ENCODE measurements at regions not wholly inside any gene's neighbourhood (a gene's known extent, or its start where the extent isn't known, plus 50 kb on each side); places are given as distances from the start of the nearest gene placed in this dataset.

DNA sequence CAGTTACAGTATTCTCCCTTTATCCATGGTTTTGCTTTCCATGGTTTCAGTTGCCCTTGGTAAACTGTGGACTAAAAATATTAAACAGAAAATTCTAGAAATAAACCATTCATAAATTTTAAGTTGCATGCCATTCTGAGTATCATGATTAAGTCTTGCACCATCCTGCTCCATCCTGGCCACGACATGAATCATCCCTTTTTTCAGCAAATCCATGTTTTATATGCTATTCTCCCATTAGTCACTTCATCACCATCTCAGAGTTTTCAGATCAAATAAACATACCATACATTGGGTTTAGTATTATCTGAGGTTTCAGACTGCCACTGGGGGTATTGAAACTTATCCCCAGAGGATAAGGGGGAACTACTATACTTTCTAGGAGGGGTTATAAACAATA lies 234.4 kb upstream of the ATP10B start:
- H3K4me1 ChIP-seq (ENCODE audit: control insufficient read depth in 1 of 2, insufficient read depth in 2 of 2, low read depth in 1 of 2, low read length in 1 of 2), result no peaks in the 10 kb centered on the region
- POLR2A ChIA-PET, result no interaction called here
- H3K9ac ChIP-seq, result no peak overlapping the region
- no peaks in the 10 kb centered on the region for H3K27me3 ChIP-seq (ENCODE audit: insufficient read depth)
- TF ChIP-seq, protein P1, sequence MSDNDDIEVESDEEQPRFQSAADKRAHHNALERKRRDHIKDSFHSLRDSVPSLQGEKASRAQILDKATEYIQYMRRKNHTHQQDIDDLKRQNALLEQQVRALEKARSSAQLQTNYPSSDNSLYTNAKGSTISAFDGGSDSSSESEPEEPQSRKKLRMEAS (IDR thresholded peaks at IDR 0.05; ENCODE audit: low read depth), result no peak
- TF ChIP-seq, protein P2, sequence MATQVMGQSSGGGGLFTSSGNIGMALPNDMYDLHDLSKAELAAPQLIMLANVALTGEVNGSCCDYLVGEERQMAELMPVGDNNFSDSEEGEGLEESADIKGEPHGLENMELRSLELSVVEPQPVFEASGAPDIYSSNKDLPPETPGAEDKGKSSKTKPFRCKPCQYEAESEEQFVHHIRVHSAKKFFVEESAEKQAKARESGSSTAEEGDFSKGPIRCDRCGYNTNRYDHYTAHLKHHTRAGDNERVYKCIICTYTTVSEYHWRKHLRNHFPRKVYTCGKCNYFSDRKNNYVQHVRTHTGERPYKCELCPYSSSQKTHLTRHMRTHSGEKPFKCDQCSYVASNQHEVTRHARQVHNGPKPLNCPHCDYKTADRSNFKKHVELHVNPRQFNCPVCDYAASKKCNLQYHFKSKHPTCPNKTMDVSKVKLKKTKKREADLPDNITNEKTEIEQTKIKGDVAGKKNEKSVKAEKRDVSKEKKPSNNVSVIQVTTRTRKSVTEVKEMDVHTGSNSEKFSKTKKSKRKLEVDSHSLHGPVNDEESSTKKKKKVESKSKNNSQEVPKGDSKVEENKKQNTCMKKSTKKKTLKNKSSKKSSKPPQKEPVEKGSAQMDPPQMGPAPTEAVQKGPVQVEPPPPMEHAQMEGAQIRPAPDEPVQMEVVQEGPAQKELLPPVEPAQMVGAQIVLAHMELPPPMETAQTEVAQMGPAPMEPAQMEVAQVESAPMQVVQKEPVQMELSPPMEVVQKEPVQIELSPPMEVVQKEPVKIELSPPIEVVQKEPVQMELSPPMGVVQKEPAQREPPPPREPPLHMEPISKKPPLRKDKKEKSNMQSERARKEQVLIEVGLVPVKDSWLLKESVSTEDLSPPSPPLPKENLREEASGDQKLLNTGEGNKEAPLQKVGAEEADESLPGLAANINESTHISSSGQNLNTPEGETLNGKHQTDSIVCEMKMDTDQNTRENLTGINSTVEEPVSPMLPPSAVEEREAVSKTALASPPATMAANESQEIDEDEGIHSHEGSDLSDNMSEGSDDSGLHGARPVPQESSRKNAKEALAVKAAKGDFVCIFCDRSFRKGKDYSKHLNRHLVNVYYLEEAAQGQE (IDR thresholded peaks at IDR 0.05; ENCODE audit: low read depth, low read length), result no peak
- TF ChIP-seq, protein P3, sequence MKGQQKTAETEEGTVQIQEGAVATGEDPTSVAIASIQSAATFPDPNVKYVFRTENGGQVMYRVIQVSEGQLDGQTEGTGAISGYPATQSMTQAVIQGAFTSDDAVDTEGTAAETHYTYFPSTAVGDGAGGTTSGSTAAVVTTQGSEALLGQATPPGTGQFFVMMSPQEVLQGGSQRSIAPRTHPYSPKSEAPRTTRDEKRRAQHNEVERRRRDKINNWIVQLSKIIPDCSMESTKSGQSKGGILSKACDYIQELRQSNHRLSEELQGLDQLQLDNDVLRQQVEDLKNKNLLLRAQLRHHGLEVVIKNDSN (IDR thresholded peaks at IDR 0.05; ENCODE audit: borderline replicate concordance, low read depth), result no peak
- no peak for TF ChIP-seq RFX5 (IDR thresholded peaks at IDR 0.05; ENCODE audit: low read length)
- no peak for TF ChIP-seq MXI1 (IDR thresholded peaks at IDR 0.05; ENCODE audit: low read depth, low read length)
- no peak for TF ChIP-seq FOXJ3 (CRISPR knock-in tag; IDR thresholded peaks at IDR 0.05)
- TF ChIP-seq SIN3A (IDR thresholded peaks at IDR 0.05; ENCODE audit: borderline replicate concordance, low read depth, low read length), result no peak
- no peak for TF ChIP-seq ELF1 (IDR thresholded peaks at IDR 0.05)
- TF ChIP-seq JUND (IDR thresholded peaks at IDR 0.05), result no peak
- no peaks in the 10 kb centered on the region for H3F3A ChIP-seq (replicated peaks; ENCODE audit: insufficient read depth)
- no peak overlapping the region for H3K4me3 ChIP-seq (ENCODE audit: low read depth in 2 of 2, low read length in 1 of 2)
- 0% methylated on average over 1 of the region's 1 CpG for WGBS (ENCODE audit: low lambda C conversion rate)
- CTCF ChIA-PET, result no interaction called here
- H3K27ac ChIP-seq (ENCODE audit: low read depth in 2 of 2, low read length in 1 of 2), result no peak overlapping the region
- H3K79me2 ChIP-seq (ENCODE audit: insufficient read depth), result no peaks in the 10 kb centered on the region
- H3K36me3 ChIP-seq (replicated peaks in 1 of 2; ENCODE audit: control insufficient read depth in 1 of 2, insufficient read depth in 2 of 2, low read length in 1 of 2), result no peaks in the 10 kb centered on the region
- H3K9me3 ChIP-seq, result no peaks in the 10 kb centered on the region
- H3K9me2 ChIP-seq, result no peaks in the 10 kb centered on the region
- no peak overlapping the region for H2AFZ ChIP-seq (ENCODE audit: low read depth)
- H3K4me2 ChIP-seq, result no peak overlapping the region
- no peak for DNase-seq
- no peaks in the 10 kb centered on the region for H4K20me1 ChIP-seq (ENCODE audit: insufficient read depth)

DNA sequence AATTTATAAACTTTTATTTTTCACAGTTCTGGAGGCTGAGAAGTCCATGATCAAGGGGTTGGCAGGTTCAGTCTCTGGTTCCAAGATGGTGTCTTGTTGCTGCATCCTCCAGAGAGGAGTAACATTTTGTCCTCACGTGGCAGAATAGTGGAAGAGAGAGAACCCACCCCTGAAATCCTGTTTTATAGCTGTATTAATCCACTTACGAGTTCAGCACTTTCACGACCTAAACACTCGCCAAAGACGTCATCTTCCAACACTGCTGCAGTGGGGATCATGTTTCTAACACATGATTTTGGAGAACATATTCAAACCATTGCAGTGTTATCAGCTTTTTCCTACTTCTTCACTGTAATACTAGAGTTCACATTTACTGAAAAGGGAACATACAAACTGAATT lies 233.0 kb upstream of the ATP10B start:
- no peaks in the 10 kb centered on the region for H4K20me1 ChIP-seq (ENCODE audit: insufficient read depth)
- no peak overlapping the region for H3K27ac ChIP-seq (ENCODE audit: low read depth in 2 of 2, low read length in 1 of 2)
- no peaks in the 10 kb centered on the region for H3K9me2 ChIP-seq
- no peak overlapping the region for H2AFZ ChIP-seq (ENCODE audit: low read depth)
- no peaks in the 10 kb centered on the region for H3K36me3 ChIP-seq (replicated peaks in 1 of 2; ENCODE audit: control insufficient read depth in 1 of 2, insufficient read depth in 2 of 2, low read length in 1 of 2)
- H3K27me3 ChIP-seq (ENCODE audit: insufficient read depth), result no peaks in the 10 kb centered on the region
- H3K4me1 ChIP-seq (ENCODE audit: control insufficient read depth in 1 of 2, insufficient read depth in 2 of 2, low read depth in 1 of 2, low read length in 1 of 2), result no peaks in the 10 kb centered on the region
- H3F3A ChIP-seq (replicated peaks; ENCODE audit: insufficient read depth), result no peaks in the 10 kb centered on the region
- ChIA-PET CTCF (no interaction called here), POLR2A (no interaction called here)
- no peak for DNase-seq
- TF ChIP-seq EZH2phosphoT487 (IDR thresholded peaks at IDR 0.05; ENCODE audit: borderline replicate concordance, low read depth), result no peak
- H3K9me3 ChIP-seq, result no peaks in the 10 kb centered on the region
- no peak overlapping the region for H3K9ac ChIP-seq
- 0% methylated on average over 5 of the region's 5 CpGs for WGBS (ENCODE audit: low lambda C conversion rate)
- no peak overlapping the region for H3K4me2 ChIP-seq
- H3K4me3 ChIP-seq (ENCODE audit: low read depth in 2 of 2, low read length in 1 of 2), result no peak overlapping the region
- H3K79me2 ChIP-seq (ENCODE audit: insufficient read depth), result no peaks in the 10 kb centered on the region

Measured in SK-N-SH (cell line).